GM12873 (cell line): ENCODE measurements at regions not wholly inside any gene's neighbourhood (a gene's known extent, or its start where the extent isn't known, plus 50 kb on each side); places are given as distances from the start of the nearest gene placed in this dataset.

ENCODE experiments used
- TF ChIP-seq, protein P1 (sequence below): IDR thresholded peaks from 2 replicates; pipeline ENCODE4 v1.5.1; 2012; ENCODE audit warnings: low read depth, mild to moderate bottlenecking, moderate library complexity, low read length, control low read depth; ENCODE audit not compliant: insufficient read depth; ENCODE audit errors: missing control alignments

DNA sequence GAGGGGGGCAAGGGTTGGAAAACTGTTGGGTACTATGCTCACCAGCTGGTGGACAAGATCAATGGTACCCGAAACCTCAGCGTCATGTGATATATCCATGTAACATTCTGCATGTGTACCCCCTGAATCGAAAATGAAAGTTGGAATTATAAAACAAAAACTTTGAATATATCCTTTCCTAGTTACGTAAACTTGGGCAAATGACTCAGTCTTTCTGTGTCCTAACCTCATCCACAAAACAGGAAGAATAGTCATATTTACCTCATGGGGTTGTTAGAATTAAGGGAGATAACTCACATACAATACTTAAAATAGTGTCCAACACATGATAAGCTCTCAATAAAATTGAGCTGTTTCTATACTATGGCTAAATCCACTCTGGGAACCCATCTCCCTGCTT lies 620.1 kb upstream of the KIRREL3 start:
- TF ChIP-seq, protein P1, sequence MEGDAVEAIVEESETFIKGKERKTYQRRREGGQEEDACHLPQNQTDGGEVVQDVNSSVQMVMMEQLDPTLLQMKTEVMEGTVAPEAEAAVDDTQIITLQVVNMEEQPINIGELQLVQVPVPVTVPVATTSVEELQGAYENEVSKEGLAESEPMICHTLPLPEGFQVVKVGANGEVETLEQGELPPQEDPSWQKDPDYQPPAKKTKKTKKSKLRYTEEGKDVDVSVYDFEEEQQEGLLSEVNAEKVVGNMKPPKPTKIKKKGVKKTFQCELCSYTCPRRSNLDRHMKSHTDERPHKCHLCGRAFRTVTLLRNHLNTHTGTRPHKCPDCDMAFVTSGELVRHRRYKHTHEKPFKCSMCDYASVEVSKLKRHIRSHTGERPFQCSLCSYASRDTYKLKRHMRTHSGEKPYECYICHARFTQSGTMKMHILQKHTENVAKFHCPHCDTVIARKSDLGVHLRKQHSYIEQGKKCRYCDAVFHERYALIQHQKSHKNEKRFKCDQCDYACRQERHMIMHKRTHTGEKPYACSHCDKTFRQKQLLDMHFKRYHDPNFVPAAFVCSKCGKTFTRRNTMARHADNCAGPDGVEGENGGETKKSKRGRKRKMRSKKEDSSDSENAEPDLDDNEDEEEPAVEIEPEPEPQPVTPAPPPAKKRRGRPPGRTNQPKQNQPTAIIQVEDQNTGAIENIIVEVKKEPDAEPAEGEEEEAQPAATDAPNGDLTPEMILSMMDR: no peak

DNA sequence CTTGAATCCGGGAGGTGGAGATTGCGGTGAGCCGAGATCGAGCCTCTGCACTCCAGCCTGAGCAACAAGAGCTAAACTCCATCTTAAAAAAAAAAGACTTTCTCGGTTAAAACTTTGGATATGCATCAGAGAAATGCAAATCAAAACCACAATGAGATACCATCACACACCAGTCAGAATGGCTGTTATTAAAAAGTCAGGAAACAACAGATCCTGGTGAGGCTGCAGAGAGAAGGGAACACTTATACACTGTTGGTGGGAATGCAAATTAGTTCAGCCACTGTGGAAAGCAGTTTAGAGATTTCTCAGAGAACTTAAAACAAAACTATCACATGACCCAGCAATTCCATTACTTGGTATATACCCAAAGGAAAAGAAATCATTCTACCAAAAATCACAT lies 619.4 kb upstream of the KIRREL3 start:
- TF ChIP-seq, protein P1: no peak

DNA sequence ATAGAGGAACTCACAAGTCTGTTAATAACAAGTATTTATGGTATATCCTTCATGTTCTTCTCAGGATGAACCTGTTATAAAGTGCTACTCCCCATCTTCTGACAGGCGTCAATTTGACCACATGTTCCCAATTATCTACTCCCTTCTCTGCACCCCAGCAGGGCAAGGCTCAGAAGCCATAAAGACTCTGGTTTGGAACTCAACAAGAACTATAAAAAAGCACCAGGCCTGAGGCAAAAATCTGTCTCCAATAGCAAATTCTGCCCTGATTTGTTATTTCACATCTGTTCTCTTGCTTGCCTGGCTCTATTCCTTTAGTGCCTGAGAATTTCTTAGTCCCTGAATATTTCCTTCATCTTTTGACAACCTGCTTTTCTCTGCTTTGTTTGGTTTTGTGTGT lies 618.2 kb upstream of the KIRREL3 start:
- TF ChIP-seq, protein P1: no peak

- TF ChIP-seq, protein P1: no peak
Measured at GRCh38 chr11:127616158-127616557, 615.6 kb upstream of the KIRREL3 start.

- TF ChIP-seq, protein P1: no peak
Measured at GRCh38 chr11:127612607-127613006, 612.0 kb upstream of the KIRREL3 start.

- TF ChIP-seq, protein P1: no peak
Measured at GRCh38 chr11:127609025-127609773, 608.6 kb upstream of the KIRREL3 start.

- TF ChIP-seq, protein P1: no peak
Measured at GRCh38 chr11:127607487-127608085, 607.0 kb upstream of the KIRREL3 start.
